WERI-Rb-1 (cell line): ENCODE measurements at regions not wholly inside any gene's neighbourhood (a gene's known extent, or its start where the extent isn't known, plus 50 kb on each side); places are given as distances from the start of the nearest gene placed in this dataset.

Experiments
- DNase-seq: peaks from one replicate; pipeline ENCODE4 v3.0.0-alpha.2; 2020
- H3K27ac ChIP-seq: fragments of 250-450 bp; sonication (Bioruptor Pico); 2 replicates; pipeline ENCODE4 v1.5.1; 2020; ENCODE audit warnings: mild to moderate bottlenecking, moderate library complexity
- H3K27me3 ChIP-seq: fragments of 250-450 bp; sonication (Bioruptor Pico); 2 replicates; pipeline ENCODE4 v1.5.1; 2021; ENCODE audit warnings: mild to moderate bottlenecking, low read depth, moderate library complexity; ENCODE audit not compliant: insufficient read depth, severe bottlenecking
- H3K36me3 ChIP-seq: fragments of 250-450 bp; sonication (Bioruptor Pico); 2 replicates; pipeline ENCODE4 v1.5.1; 2020; ENCODE audit warnings: mild to moderate bottlenecking, moderate library complexity
- H3K4me3 ChIP-seq: 2 replicates; pipeline ENCODE4 v1.5.1; 2011; ENCODE audit warnings: low read depth, mild to moderate bottlenecking, control low read depth, low read length
- H3K9me3 ChIP-seq: fragments of 250-450 bp; sonication (Bioruptor Pico); 2 replicates; pipeline ENCODE4 v1.5.1; 2021; ENCODE audit warnings: mild to moderate bottlenecking, moderate library complexity; ENCODE audit not compliant: severe bottlenecking
- CTCF ChIP-seq: IDR thresholded peaks from 2 replicates; pipeline ENCODE4 v1.5.1; 2011; ENCODE audit warnings: low read depth, mild to moderate bottlenecking, control low read depth, inconsistent platforms, low read length

GRCh38 chr3:74281705-74282104 is 332.8 kb downstream of the CNTN3 start:
- Histone ChIP-seq H3K27ac (no peak overlapping the region), H3K4me3 (no peak overlapping the region), H3K9me3 (no peaks in the 10 kb centered on the region), H3K27me3 (no peaks in the 10 kb centered on the region), H3K36me3 (no peaks in the 10 kb centered on the region)
- no peak for TF ChIP-seq CTCF
- no peak for DNase-seq

- DNase-seq = peak; percentile 32
- Histone ChIP-seq H3K36me3 (no peaks in the 10 kb centered on the region), H3K27me3 (no peaks in the 10 kb centered on the region), H3K27ac (no peak overlapping the region), H3K9me3 (no peaks in the 10 kb centered on the region), H3K4me3 (no peak overlapping the region)
- TF ChIP-seq CTCF = no peak
Measured at GRCh38 chr3:74273555-74274402, 340.7 kb downstream of the CNTN3 start.

- Histone ChIP-seq H3K36me3 (no peaks in the 10 kb centered on the region), H3K4me3 (no peak overlapping the region), H3K27ac (no peak overlapping the region), H3K27me3 (no peaks in the 10 kb centered on the region), H3K9me3 (no peaks in the 10 kb centered on the region)
- DNase-seq = no peak
- TF ChIP-seq CTCF = no peak
Measured at GRCh38 chr3:74273091-74273490, 341.4 kb downstream of the CNTN3 start.

DNA sequence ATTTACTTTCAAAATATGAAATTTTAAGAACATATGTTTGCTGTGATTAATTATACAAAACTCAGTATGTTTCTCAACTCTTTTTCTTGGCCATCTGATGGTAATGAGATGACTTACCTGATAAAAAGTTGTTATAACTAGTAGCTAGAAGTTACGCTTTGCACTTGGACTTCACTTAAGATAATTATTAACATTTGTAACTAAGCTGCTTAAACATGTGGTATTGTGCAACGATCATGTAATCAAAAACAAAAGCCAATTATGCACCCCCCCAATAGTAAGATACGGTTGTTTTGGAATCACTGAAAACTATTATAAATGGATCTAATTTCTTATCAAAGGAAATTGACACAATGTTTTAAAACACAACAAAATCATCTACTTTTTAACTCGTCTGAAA is 342.9 kb downstream of the CNTN3 start:
- no peak overlapping the region for H3K4me3 ChIP-seq
- H3K36me3 ChIP-seq = no peaks in the 10 kb centered on the region
- TF ChIP-seq CTCF = no peak
- no peak for DNase-seq
- H3K27ac ChIP-seq = no peak overlapping the region
- no peaks in the 10 kb centered on the region for H3K9me3 ChIP-seq
- no peaks in the 10 kb centered on the region for H3K27me3 ChIP-seq

DNA sequence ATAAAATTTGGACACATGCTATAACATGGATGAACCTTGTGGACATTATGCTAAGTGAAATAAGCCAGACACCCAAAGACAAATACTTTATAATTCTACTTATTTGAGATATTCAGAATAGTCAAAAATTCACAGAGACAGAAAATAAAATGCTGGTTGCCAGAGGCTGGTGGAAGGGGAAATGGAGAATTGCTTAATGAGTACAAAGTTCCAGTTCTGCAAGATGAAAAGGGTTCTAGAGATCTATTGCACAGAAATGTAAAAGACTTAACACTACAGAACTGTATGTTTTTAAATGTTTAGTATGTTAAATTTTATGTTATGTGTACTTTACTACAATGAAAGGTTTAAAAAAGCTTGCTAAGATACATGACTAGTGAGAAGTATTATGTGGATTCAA is 344.8 kb downstream of the CNTN3 start:
- TF ChIP-seq CTCF = no peak
- H3K27me3 ChIP-seq = no peaks in the 10 kb centered on the region
- no peaks in the 10 kb centered on the region for H3K9me3 ChIP-seq
- no peak for DNase-seq
- no peak overlapping the region for H3K27ac ChIP-seq
- no peaks in the 10 kb centered on the region for H3K36me3 ChIP-seq
- H3K4me3 ChIP-seq = no peak overlapping the region

GRCh38 chr3:74268753-74269152 is 345.7 kb downstream of the CNTN3 start:
- no peaks in the 10 kb centered on the region for H3K9me3 ChIP-seq
- DNase-seq = no peak
- TF ChIP-seq CTCF = no peak
- H3K4me3 ChIP-seq = no peak overlapping the region
- H3K27ac ChIP-seq = no peak overlapping the region
- H3K27me3 ChIP-seq = no peaks in the 10 kb centered on the region
- H3K36me3 ChIP-seq = no peaks in the 10 kb centered on the region
